ENCODE measurements at regions not wholly inside any gene's neighbourhood (a gene's known extent, or its start where the extent isn't known, plus 50 kb on each side); places are given as distances from the start of the nearest gene placed in this dataset.

DNA sequence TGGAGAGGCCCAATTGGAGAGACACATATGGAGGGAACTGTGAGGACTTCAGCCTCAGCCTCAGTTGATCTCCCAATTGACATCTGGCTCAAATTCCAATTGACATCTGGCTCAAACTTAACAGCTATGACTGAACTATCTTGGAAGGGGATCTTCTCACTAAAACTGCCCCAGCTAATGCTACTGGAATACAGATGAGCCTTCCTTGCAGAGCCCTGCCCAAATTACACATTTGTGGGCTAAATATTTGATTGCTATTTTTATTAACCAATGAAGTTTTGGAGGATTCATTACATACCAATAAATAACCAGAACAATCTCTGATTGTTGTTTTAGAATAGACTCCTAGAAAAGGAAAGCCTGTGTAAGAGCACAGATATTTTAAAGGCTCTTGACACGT is 189.0 kb upstream of the THUMPD2 start:
- TF ChIP-seq POLR2AphosphoS5 (IDR thresholded peaks at IDR 0.05; ENCODE audit: borderline replicate concordance, low read depth, low read length) (no peak), EZH2 (IDR thresholded peaks at IDR 0.05) (no peak)
